ENCODE measurements at regions not wholly inside any gene's neighbourhood (a gene's known extent, or its start where the extent isn't known, plus 50 kb on each side); places are given as distances from the start of the nearest gene placed in this dataset.

GRCh38 chr18:45441110-45441847 lies 174.0 kb upstream of the SLC14A2 start:
- ATAC-seq, result no peak

GRCh38 chr18:45444040-45444439 lies 171.2 kb upstream of the SLC14A2 start:
- ATAC-seq, result no peak

GRCh38 chr18:45447355-45448265 lies 167.7 kb upstream of the SLC14A2 start:
- no peak for ATAC-seq

- no peak for ATAC-seq
Observed at GRCh38 chr18:45448871-45449270, 166.4 kb upstream of the SLC14A2 start.

- ATAC-seq, result no peak
Observed at GRCh38 chr18:45449418-45450227, 165.7 kb upstream of the SLC14A2 start.

GRCh38 chr18:45456090-45457021 lies 158.9 kb upstream of the SLC14A2 start:
- ATAC-seq, result peak in 1 of 2 donors; percentile 56

GRCh38 chr18:45458033-45458432 lies 157.2 kb upstream of the SLC14A2 start:
- ATAC-seq, result no peak

GRCh38 chr18:45462179-45462578 lies 153.1 kb upstream of the SLC14A2 start:
- no peak for ATAC-seq

- ATAC-seq, result no peak
Observed at GRCh38 chr18:45463451-45463850, 151.8 kb upstream of the SLC14A2 start.

GRCh38 chr18:45464619-45465018 lies 150.7 kb upstream of the SLC14A2 start:
- no peak for ATAC-seq

GRCh38 chr18:45467293-45467692 lies 148.0 kb upstream of the SLC14A2 start:
- ATAC-seq, result no peak

- no peak for ATAC-seq
Observed at GRCh38 chr18:45467945-45468344, 147.3 kb upstream of the SLC14A2 start.

GRCh38 chr18:45478889-45479288 lies 136.4 kb upstream of the SLC14A2 start:
- no peak for ATAC-seq

GRCh38 chr18:45480219-45481015 lies 134.9 kb upstream of the SLC14A2 start:
- no peak for ATAC-seq

- ATAC-seq, result no peak
Observed at GRCh38 chr18:45481821-45482220, 133.5 kb upstream of the SLC14A2 start.

GRCh38 chr18:45482286-45482685 lies 133.0 kb upstream of the SLC14A2 start:
- ATAC-seq, result no peak

GRCh38 chr18:45487581-45487980 lies 127.7 kb upstream of the SLC14A2 start:
- ATAC-seq, result no peak

- ATAC-seq, result no peak
Observed at GRCh38 chr18:45488645-45489044, 126.6 kb upstream of the SLC14A2 start.

GRCh38 chr18:45493830-45494229 lies 121.4 kb upstream of the SLC14A2 start:
- no peak for ATAC-seq

GRCh38 chr18:45494811-45495210 lies 120.5 kb upstream of the SLC14A2 start:
- no peak for ATAC-seq

- ATAC-seq, result no peak
Observed at GRCh38 chr18:45496741-45497140, 118.5 kb upstream of the SLC14A2 start.

Measured in activated CD4-positive, CD25-positive, alpha-beta regulatory T cell treated with anti-CD3 and anti-CD28 coated beads, Interleukin-2, amount 50 U/mL, for 24 hours (primary cell).